ENCODE measurements at regions not wholly inside any gene's neighbourhood (a gene's known extent, or its start where the extent isn't known, plus 50 kb on each side); places are given as distances from the start of the nearest gene placed in this dataset.
"Not testable (repeated sequence)": the region's sequence is repeated elsewhere in the genome, so short reads cannot be mapped to it uniquely, and the experiment has no call there.

- Histone ChIP-seq H3K4me3 (replicated peaks in 1 of 3; ENCODE audit: insufficient read depth in 1 of 3, low read depth in 1 of 3, low read length in 3 of 3) (no peak overlapping the region), H2AFZ (ENCODE audit: low read depth, low read length) (no peak overlapping the region), H3K4me2 (ENCODE audit: insufficient read depth, low read length) (no peak overlapping the region), H3K27ac (ENCODE audit: insufficient read depth, low read depth, low read length) (no peak overlapping the region), H3K9me3 (replicated peaks; ENCODE audit: control insufficient read depth, insufficient read depth, low read length) (no peaks in the 10 kb centered on the region), H3K27me3 (ENCODE audit: control insufficient read depth in 2 of 2, insufficient read depth in 2 of 2, low read length in 2 of 2) (no peaks in the 10 kb centered on the region), H4K20me1 (replicated peaks; ENCODE audit: control insufficient read depth, extremely low read depth, insufficient read depth, low read length) (no peaks in the 10 kb centered on the region), H3K4me1 (ENCODE audit: control insufficient read depth, extremely low read depth, insufficient read depth, low read length) (no peaks in the 10 kb centered on the region), H3K9me1 (replicated peaks; ENCODE audit: control insufficient read depth, extremely low read depth, insufficient read depth, low read length) (no peaks in the 10 kb centered on the region), H3K9ac (replicated peaks; ENCODE audit: extremely low read depth, insufficient read depth, low read length) (no peak overlapping the region), H3K36me3 (ENCODE audit: control insufficient read depth in 2 of 2, extremely low read depth in 1 of 2, insufficient read depth in 2 of 2, low read length in 2 of 2) (no peaks in the 10 kb centered on the region), H3K79me2 (ENCODE audit: control insufficient read depth, insufficient read depth, low read length) (no peaks in the 10 kb centered on the region)
- CTCF ChIA-PET: interaction anchor here (3.0 kb wide), 1 partner anchor 12 kb away, joined by 6 read pairs; no protein-coding TSS in a partner anchor
- POLR2A ChIA-PET: no interaction called here
- DNase-seq (ENCODE audit: low read depth, low spot score): no peak
- no peak for FAIRE-seq
- dilution Hi-C loops (cut with MboI; ENCODE audit: extremely low pct_ligation_motif_present, low sequenced_read_pairs) (no loop called here), intact Hi-C loops (cut with micrococcal nuclease) (no loop called here)
- TF ChIP-seq JUN (IDR thresholded peaks at IDR 0.05; ENCODE audit: borderline replicate concordance, insufficient read depth, insufficient read length, low read depth) (no peak), MAX (IDR thresholded peaks at IDR 0.05; ENCODE audit: insufficient read depth, insufficient read length) (no peak)
- BruUV-seq (replicated peaks): no TSS peak
Observed at GRCh38 chr6:113788586-113788985, 68.6 kb upstream of the MARCKS start.

- H3K36me3 ChIP-seq (ENCODE audit: control insufficient read depth in 2 of 2, extremely low read depth in 1 of 2, insufficient read depth in 2 of 2, low read length in 2 of 2); DNase-seq (ENCODE audit: low read depth, low spot score); FAIRE-seq; intact Hi-C loops (cut with micrococcal nuclease); H3K4me1 ChIP-seq (ENCODE audit: control insufficient read depth, extremely low read depth, insufficient read depth, low read length); H2AFZ ChIP-seq (ENCODE audit: low read depth, low read length); H3K4me3 ChIP-seq (replicated peaks in 1 of 3; ENCODE audit: insufficient read depth in 1 of 3, low read depth in 1 of 3, low read length in 3 of 3); BruUV-seq (replicated peaks); H3K79me2 ChIP-seq (ENCODE audit: control insufficient read depth, insufficient read depth, low read length); H3K27ac ChIP-seq (ENCODE audit: insufficient read depth, low read depth, low read length); H3K9me3 ChIP-seq (replicated peaks; ENCODE audit: control insufficient read depth, insufficient read depth, low read length); H3K27me3 ChIP-seq (ENCODE audit: control insufficient read depth in 2 of 2, insufficient read depth in 2 of 2, low read length in 2 of 2); H3K9me1 ChIP-seq (replicated peaks; ENCODE audit: control insufficient read depth, extremely low read depth, insufficient read depth, low read length); H4K20me1 ChIP-seq (replicated peaks; ENCODE audit: control insufficient read depth, extremely low read depth, insufficient read depth, low read length); H3K4me2 ChIP-seq (ENCODE audit: insufficient read depth, low read length); dilution Hi-C loops (cut with MboI; ENCODE audit: extremely low pct_ligation_motif_present, low sequenced_read_pairs); H3K9ac ChIP-seq (replicated peaks; ENCODE audit: extremely low read depth, insufficient read depth, low read length); POLR2A ChIA-PET: not testable (repeated sequence)
- CTCF ChIA-PET: interaction anchor here (1.5 kb wide), 1 partner anchor 14 kb away, joined by 4 read pairs; no protein-coding TSS in a partner anchor
Observed at GRCh38 chr6:113791225-113791624, 65.9 kb upstream of the MARCKS start.

GRCh38 chr6:113795371-113795770 lies 61.8 kb upstream of the MARCKS start:
- DNase-seq (ENCODE audit: low read depth, low spot score); CTCF ChIA-PET; H3K36me3 ChIP-seq (ENCODE audit: control insufficient read depth in 2 of 2, extremely low read depth in 1 of 2, insufficient read depth in 2 of 2, low read length in 2 of 2); H3K27me3 ChIP-seq (ENCODE audit: control insufficient read depth in 2 of 2, insufficient read depth in 2 of 2, low read length in 2 of 2); dilution Hi-C loops (cut with MboI; ENCODE audit: extremely low pct_ligation_motif_present, low sequenced_read_pairs); H3K9me1 ChIP-seq (replicated peaks; ENCODE audit: control insufficient read depth, extremely low read depth, insufficient read depth, low read length); intact Hi-C loops (cut with micrococcal nuclease); H3K9me3 ChIP-seq (replicated peaks; ENCODE audit: control insufficient read depth, insufficient read depth, low read length); H3K79me2 ChIP-seq (ENCODE audit: control insufficient read depth, insufficient read depth, low read length); H3K4me3 ChIP-seq (replicated peaks in 1 of 3; ENCODE audit: insufficient read depth in 1 of 3, low read depth in 1 of 3, low read length in 3 of 3); H3K27ac ChIP-seq (ENCODE audit: insufficient read depth, low read depth, low read length); FAIRE-seq; H4K20me1 ChIP-seq (replicated peaks; ENCODE audit: control insufficient read depth, extremely low read depth, insufficient read depth, low read length); H2AFZ ChIP-seq (ENCODE audit: low read depth, low read length); H3K9ac ChIP-seq (replicated peaks; ENCODE audit: extremely low read depth, insufficient read depth, low read length); H3K4me1 ChIP-seq (ENCODE audit: control insufficient read depth, extremely low read depth, insufficient read depth, low read length); POLR2A ChIA-PET; BruUV-seq (replicated peaks); H3K4me2 ChIP-seq (ENCODE audit: insufficient read depth, low read length): not testable (repeated sequence)

Data from endothelial cell of umbilical vein (primary cell).